ENCODE measurements at regions not wholly inside any gene's neighbourhood (a gene's known extent, or its start where the extent isn't known, plus 50 kb on each side); places are given as distances from the start of the nearest gene placed in this dataset.
A peak's percentile ranks its signal among the peaks of the same experiment; 100 is the strongest.

DNA sequence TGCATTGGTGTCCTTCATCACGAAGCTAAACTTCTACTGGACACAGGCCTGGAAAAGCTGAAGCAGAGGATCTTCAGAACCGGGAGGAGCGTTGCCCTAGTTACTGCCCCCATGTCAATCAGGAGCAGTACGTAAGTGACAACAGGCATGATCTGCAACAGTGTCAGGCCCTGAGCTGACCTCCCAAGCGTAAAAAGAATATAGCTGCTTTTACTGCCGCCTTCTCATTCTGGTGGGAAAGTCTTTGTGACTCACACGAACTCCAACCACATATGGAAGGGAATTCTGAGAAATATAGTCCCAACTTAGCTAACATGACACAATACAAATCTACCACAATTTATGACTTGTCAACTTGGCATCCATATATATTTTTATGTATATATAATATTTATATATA is 1007.7 kb upstream of the CDH2 start:
- no peak for DNase-seq

GRCh38 chr18:29181151-29181901 is 1004.4 kb upstream of the CDH2 start:
- DNase-seq: no peak

DNA sequence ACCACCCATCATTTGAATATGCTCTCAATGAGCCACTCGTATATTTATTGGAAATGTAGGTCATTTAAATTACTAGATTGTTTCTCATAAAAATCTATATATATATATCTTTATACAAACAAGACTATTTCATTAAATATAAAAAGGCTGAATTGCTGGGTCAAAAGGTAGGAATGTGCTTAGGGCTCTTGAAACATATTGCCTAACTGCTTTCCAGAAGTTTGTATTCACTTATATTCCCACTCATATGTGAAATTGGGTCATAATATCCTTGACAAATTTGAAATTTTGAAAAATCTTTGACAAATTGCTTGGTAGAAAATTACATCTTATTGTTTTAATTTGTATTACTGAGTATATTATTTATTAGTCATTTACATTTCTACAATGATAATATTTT is 999.8 kb upstream of the CDH2 start:
- DNase-seq: no peak

GRCh38 chr18:29174891-29175290 is 998.0 kb upstream of the CDH2 start:
- DNase-seq: no peak

DNA sequence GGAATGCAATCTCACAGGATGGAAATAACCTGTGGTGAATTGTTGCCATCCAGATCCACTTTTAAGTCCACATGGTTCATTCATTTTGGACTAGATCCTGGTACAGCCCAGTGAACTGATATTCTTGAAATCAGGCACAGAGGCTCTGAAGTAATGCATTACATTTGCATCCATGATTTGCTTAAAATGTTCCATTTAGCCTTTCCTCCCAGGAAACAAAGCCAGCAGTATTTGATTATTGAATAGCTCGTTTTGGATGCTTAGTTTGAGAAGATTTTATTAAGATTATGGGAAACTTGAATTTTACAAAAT is 995.8 kb upstream of the CDH2 start:
- no peak for DNase-seq

GRCh38 chr18:29171892-29172755 is 995.2 kb upstream of the CDH2 start:
- no peak for DNase-seq

GRCh38 chr18:29169599-29169998 is 992.7 kb upstream of the CDH2 start:
- no peak for DNase-seq

GRCh38 chr18:29164993-29165599 is 988.2 kb upstream of the CDH2 start:
- no peak for DNase-seq

GRCh38 chr18:29164020-29164706 is 987.2 kb upstream of the CDH2 start:
- DNase-seq: no peak

DNA sequence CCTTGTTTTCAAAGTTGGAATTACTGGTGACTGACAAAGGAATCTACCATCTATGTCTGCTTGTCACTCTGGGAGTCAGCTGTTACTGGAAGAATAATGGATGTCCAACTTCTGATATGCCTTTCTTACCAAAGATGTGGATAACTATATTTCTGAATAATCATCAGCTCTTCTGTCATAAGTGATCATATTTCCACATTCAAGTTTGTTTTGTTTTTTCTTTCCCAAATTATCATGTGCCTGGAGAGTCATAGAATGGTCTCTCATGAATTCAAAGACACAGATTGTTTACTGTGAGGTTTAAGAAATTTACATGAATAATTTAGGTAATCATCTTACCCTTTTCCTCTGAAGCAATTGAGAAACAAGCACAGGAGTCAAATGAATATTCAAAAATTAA is 986.7 kb upstream of the CDH2 start:
- DNase-seq: no peak

DNA sequence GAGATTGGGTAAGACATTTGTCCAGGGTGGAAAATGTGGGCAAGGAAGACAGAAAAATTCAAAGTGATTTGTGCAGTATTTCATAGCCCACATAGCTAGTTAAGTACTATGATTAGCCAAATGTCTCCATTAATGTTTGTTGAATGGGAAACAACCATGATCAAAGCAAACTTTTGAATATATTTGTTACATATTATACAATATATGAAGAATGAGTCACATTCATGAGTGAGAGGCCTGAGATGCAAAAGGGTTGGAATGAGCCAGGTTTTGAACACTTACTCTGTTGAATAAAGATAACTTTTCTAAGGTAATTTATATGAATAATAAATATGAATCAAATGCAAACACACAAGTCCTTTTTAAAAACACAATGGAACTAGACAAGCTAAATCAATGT is 984.5 kb upstream of the CDH2 start:
- DNase-seq: no peak

DNA sequence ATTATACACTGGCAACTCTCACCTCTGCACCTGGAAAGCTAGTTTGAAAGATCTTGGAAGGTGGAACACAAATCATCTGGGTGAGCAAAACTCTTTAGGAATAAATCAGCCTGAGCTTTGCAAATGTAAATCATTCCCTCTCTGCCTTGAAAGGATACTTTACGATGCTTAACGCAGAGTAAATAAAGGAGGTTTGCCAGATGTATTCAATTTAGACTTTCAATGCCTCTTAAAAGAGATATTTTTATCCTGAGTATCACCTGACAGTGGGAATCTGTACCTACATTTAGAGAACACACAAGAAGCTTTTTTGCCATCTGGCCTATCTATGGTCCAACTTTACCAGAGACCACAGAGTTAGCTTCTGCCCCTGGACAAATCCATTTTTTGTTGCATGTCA is 983.2 kb upstream of the CDH2 start:
- no peak for DNase-seq

- no peak for DNase-seq
These were observed 981.0 kb upstream of the CDH2 start for GRCh38 chr18:29157905-29158304.

DNA sequence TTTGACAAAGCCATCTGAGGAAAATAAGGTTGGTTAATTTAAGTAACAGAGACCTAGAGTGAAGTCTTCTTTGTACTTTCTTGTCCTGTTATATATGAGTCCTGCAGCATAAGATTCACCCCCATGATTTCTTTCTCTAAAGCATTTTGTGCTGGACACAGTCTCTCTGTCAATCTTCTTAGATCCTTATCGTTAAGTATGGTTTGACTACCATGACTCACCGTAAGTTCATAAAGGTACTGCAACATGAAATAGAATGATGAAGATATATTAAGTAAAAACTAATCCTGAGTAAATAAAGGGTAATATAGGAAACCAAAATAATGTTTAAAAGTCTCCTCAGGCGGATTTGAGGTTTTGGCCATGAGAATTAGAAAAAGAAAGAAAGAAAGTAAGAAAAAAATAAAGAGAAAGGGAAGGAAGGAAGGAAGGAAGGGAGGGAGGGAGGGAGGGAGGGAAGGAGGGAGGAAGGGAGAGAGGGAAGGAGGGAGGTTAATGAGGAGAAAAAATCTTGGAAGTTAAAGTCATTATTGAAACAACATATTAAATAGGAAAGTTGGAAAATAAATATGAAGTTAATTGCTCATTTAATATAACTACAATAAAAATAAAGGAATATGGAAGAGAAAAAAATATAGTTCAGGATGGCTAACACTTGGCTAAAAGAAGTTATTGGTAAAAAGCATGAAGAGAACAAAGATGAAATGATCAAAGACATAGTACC is 980.3 kb upstream of the CDH2 start:
- DNase-seq: no peak

DNA sequence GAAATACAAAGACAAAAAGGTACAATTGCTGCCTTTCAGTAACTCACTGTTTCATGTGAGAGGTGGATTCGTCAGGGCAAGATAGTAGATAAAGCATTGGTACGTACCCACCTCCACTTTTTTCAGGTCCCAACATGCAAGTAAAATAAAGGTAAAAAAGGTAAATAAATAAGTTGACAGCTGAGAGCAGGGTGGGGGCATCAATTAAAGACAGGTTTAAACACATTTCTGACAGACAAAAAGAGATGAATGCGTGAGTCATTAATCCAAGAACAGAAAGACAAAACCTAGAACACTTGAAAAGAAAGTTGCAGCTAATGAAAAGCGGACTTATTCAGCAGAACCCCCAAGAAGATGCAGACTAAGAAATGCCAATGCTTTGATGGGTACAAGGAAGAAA is 979.6 kb upstream of the CDH2 start:
- no peak for DNase-seq

DNA sequence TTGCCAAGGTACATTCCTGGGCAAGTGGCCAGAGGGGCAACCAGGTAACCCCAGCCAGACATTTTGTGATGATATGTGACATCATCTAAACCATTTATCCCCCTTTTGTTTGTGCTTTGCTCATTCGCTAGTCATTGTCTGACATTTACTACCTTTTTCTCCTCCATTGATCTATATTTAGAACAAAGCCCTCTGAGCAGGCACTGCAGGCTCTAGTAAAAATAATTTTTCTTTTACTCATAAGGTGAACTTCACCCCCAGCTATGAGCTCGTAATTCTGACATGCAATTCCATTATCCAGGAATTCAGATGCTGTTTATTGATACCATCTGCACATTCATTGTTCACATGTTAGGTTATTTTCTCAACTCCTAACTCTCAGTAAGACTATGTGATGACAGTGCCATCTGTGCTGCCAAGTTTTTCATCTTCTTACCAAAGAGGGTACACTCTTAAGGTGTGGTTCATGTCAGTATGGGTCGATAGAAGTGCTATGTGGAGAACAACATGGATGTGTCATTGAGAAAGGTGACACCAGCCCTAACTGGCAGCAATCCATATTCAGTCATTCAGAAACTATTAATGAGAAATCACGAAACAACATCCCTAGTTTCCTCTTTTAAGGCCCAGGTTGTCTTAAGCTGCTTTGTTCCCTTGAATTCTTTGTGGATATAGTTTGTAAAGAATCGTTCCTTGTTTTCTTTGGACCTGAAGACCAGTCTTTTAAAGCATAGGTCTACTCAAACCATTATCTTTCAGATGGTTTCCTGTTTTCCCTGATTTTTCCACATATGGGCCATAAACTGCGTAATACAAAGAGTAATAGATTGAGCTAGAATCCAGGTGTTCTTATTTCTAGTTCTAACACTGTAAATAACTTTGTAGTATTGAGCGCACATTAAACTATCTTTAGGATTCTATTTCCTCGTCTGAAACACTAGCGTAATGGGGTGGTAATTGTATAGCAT is 978.1 kb upstream of the CDH2 start:
- DNase-seq: no peak

GRCh38 chr18:29154196-29154757 is 977.3 kb upstream of the CDH2 start:
- no peak for DNase-seq

DNA sequence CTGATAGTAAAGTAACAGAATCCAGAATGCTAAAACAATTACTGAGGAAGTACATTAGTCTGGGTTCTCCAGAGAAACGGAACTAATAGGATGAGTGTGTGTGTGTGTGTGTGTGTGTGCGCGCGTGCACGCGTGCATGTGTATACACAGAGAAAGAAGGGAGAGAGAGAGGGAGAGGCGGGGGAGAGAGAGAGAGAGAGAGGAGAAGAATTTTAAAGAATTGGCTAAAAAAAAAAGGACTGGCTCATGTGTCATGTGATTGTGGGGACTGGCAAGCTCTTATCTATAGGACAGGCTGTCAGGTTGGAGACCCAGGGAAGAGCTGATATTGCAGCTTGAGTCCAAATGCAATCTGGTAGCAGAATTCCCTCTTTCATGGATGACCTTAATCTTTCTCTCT is 976.2 kb upstream of the CDH2 start:
- peak; percentile 22 to 55 for DNase-seq

DNA sequence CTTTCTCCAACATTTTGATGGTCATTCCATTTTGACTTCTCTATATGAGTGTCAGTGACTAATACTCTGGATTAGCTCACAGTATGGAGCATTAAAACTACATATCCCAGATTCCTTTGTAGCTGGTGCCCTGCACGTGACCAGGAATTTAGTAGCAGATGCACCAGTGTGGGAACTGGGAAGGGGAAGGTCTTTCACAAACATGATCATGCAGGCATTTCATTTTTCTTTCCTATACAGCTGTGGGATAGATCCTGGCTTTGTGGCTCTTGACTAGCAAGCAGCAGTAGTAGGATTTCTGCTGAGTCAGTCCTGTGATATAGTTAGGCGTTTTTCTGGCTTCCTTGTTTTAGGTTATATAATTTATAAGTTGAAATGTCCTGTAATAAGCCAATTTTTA is 971.0 kb upstream of the CDH2 start:
- DNase-seq: peak; percentile 56

DNA sequence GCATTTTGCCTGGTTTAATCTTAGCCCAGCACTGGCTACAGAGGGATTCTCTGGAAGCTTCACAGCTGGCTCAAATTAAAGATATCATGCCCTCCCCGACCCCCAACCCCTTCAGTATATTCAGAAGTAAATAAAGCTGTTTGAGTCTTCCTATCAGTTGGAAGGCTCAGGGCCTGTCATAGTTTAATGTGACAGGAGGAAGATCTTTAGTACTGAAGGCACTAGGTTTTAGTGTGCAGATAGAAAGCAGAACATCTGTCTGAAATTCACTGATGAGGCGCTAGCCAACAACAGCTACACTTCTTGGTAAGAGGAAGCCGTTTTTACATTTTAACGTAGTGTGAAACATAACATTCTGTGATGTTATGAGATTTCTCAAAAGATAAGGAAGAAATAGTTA is 969.1 kb upstream of the CDH2 start:
- no peak for DNase-seq

- no peak for DNase-seq
These were observed 963.7 kb upstream of the CDH2 start for GRCh38 chr18:29140590-29140989.
